HCT116 (cell line): ENCODE measurements at regions not wholly inside any gene's neighbourhood (a gene's known extent, or its start where the extent isn't known, plus 50 kb on each side); places are given as distances from the start of the nearest gene placed in this dataset.

Experiments used
- ATAC-seq: fragments of 200-7000 bp; cut with Tn5 transposase; 2 replicates; pipeline ENCODE4 v1.9.1; 2020; ENCODE audit warnings: mild to moderate bottlenecking, moderate library complexity
- BruUV-seq: library from RNA; stranded (reverse); fragments of 400-500 nt; replicated peaks from 2 replicates; lab custom pipeline; 2021; lab: Mats Ljungman, UMichigan
- CTCF ChIA-PET: fragments of 300-600 bp; sonication (Branson Sonifier 250); formaldehyde crosslinking; loops from one replicate; lab custom pipeline; 2021; ENCODE audit warnings: antibody characterized with exemption; lab: Charles Lee
- POLR2A ChIA-PET: fragments of 300-600, 350-600 bp; sonication (Branson Sonifier 250); formaldehyde crosslinking; loops from one replicate; lab custom pipeline; 2021; ENCODE audit warnings: antibody characterized with exemption; lab: Charles Lee
- RAD21 ChIA-PET, 2 experiments: fragments of 300-600 bp; sonication (Branson Sonifier 250); formaldehyde crosslinking; loops; one replicate each; lab custom pipeline; 2023; ENCODE audit warnings: low total read pairs in 2 of 2; ENCODE audit not compliant: uncharacterized antibody in 2 of 2, unreplicated experiment in 2 of 2, low non-redundant PET in 1 of 2; lab: Charles Lee
- DNase-seq: peaks from one replicate; pipeline ENCODE4 v3.0.0-alpha.2; 2010; ENCODE audit warnings: low read depth, low spot score
- H2AFZ ChIP-seq: fragments of 200-600 bp; shearing (Covaris generic), sonication (generic); 2 replicates; pipeline ENCODE4 v1.6.1; 2017; ENCODE audit warnings: low read depth, mixed run types, mixed read lengths, antibody characterized with exemption, low read length; ENCODE audit not compliant: poor library complexity, severe bottlenecking
- H3K27ac ChIP-seq: 2 replicates; pipeline ENCODE4 v1.5.1; 2012; ENCODE audit warnings: low read depth, low read length
- H3K27me3 ChIP-seq: fragments of 200-600 bp; sonication (generic); 2 replicates; pipeline ENCODE4 v1.6.1; 2016; ENCODE audit warnings: mixed run types, low read length, mixed read lengths; ENCODE audit not compliant: insufficient read depth
- H3K36me3 ChIP-seq, 2 experiments: fragments of 200-500 bp in 1 of 2; fragments of 200-600 bp in 1 of 2; sonication (Bioruptor generic) in 1 of 2; sonication (generic) in 1 of 2; 2 replicates each; pipeline versions ENCODE4 v1.5.1 to v1.6.1; 2014 to 2016; ENCODE audit warnings: low read length in 2 of 2, inconsistent platforms in 1 of 2, mixed read lengths in 1 of 2, mixed run types in 1 of 2; ENCODE audit not compliant: insufficient read depth in 2 of 2, control insufficient read depth in 1 of 2
- H3K4me1 ChIP-seq, 2 experiments: fragments of 200-600 bp in 1 of 2; sonication (generic) in 1 of 2; 2 replicates each; pipeline versions ENCODE4 v1.5.1 to v1.6.1; 2012 to 2017; ENCODE audit warnings: low read length in 2 of 2, inconsistent platforms in 1 of 2, mild to moderate bottlenecking in 1 of 2, mixed read lengths in 1 of 2, mixed run types in 1 of 2, moderate library complexity in 1 of 2; ENCODE audit not compliant: insufficient read depth in 2 of 2, control insufficient read depth in 1 of 2
- H3K4me2 ChIP-seq: fragments of 200-600 bp; sonication (generic); 2 replicates; pipeline ENCODE4 v1.6.1; 2017; ENCODE audit warnings: mixed run types, low read length, mixed read lengths
- H3K4me3 ChIP-seq, 2 experiments: fragments of 200-600 bp in 1 of 2; sonication (generic) in 1 of 2; replicated peaks in 1 of 2; 2 replicates each; pipeline ENCODE4 v1.5.1; 2011 to 2016; ENCODE audit warnings: low read length in 2 of 2, control low read depth in 1 of 2, low read depth in 1 of 2, mild to moderate bottlenecking in 1 of 2, mixed read lengths in 1 of 2, mixed run types in 1 of 2
- H3K79me2 ChIP-seq: fragments of 200-600 bp; sonication (generic); 2 replicates; pipeline ENCODE4 v1.6.1; 2017; ENCODE audit warnings: mild to moderate bottlenecking, mixed run types, low read length, moderate library complexity, mixed read lengths; ENCODE audit not compliant: insufficient read depth
- H3K9ac ChIP-seq: fragments of 200-600 bp; sonication (generic); 2 replicates; pipeline ENCODE4 v1.6.1; 2016; ENCODE audit warnings: low read length, mixed read lengths
- H3K9me2 ChIP-seq: fragments of 200-600 bp; sonication (generic), shearing (Covaris generic); 2 replicates; pipeline ENCODE4 v1.6.1; 2017; ENCODE audit warnings: mixed run types, mild to moderate bottlenecking, moderate library complexity; ENCODE audit not compliant: insufficient read depth
- H3K9me3 ChIP-seq, 2 experiments: fragments of 200-500 bp in 1 of 2; fragments of 200-600 bp in 1 of 2; sonication (Bioruptor generic) in 1 of 2; sonication (generic) in 1 of 2; 2 replicates each; pipeline ENCODE4 v1.6.1; 2014 to 2017; ENCODE audit warnings: low read length in 2 of 2, mixed read lengths in 2 of 2, inconsistent platforms in 1 of 2, low read depth in 1 of 2, mild to moderate bottlenecking in 1 of 2, mixed run types in 1 of 2, moderate library complexity in 1 of 2; ENCODE audit not compliant: control insufficient read depth in 1 of 2, insufficient read depth in 1 of 2
- H4K20me1 ChIP-seq: fragments of 200-600 bp; sonication (generic), shearing (Covaris generic); 2 replicates; pipeline ENCODE4 v1.6.1; 2017; ENCODE audit warnings: mixed run types, mild to moderate bottlenecking, moderate library complexity; ENCODE audit not compliant: insufficient read depth
- CBX3 ChIP-seq: IDR thresholded peaks from 2 replicates; pipeline ENCODE4 v1.6.1; 2012; ENCODE audit warnings: low read depth
- CEBPB ChIP-seq: IDR thresholded peaks from 2 replicates; pipeline ENCODE4 v1.6.1; 2012; ENCODE audit warnings: low read depth
- EGR1 ChIP-seq: IDR thresholded peaks from 2 replicates; pipeline ENCODE4 v1.6.1; 2012; ENCODE audit warnings: low read depth
- ELF1 ChIP-seq: IDR thresholded peaks from 2 replicates; pipeline ENCODE4 v1.6.1; 2012; ENCODE audit warnings: low read depth, borderline replicate concordance
- EZH2 ChIP-seq: fragments of 200-600 bp; sonication (generic); IDR thresholded peaks from 2 replicates; pipeline ENCODE4 v1.6.1; 2017; ENCODE audit warnings: antibody characterized with exemption, mixed run types
- EZH2phosphoT487 ChIP-seq: fragments of 200-600 bp; IDR thresholded peaks from 2 replicates; pipeline ENCODE4 v1.6.1; 2018; ENCODE audit warnings: antibody characterized with exemption, borderline replicate concordance
- JUND ChIP-seq: IDR thresholded peaks from 2 replicates; pipeline ENCODE4 v1.6.1; 2012
- MAX ChIP-seq: IDR thresholded peaks from 2 replicates; pipeline ENCODE4 v1.6.1; 2012
- POLR2AphosphoS5 ChIP-seq: IDR thresholded peaks from 2 replicates; pipeline ENCODE4 v1.6.1; 2011; ENCODE audit warnings: mild to moderate bottlenecking, low read depth, low read length, moderate library complexity
- RAD21 ChIP-seq: IDR thresholded peaks from 2 replicates; pipeline ENCODE4 v1.6.1; 2012; ENCODE audit warnings: low read depth, mild to moderate bottlenecking
- SP1 ChIP-seq: IDR thresholded peaks from 2 replicates; pipeline ENCODE4 v1.6.1; 2012; ENCODE audit warnings: low read depth
- SRF ChIP-seq: IDR thresholded peaks from 2 replicates; pipeline ENCODE4 v1.6.1; 2012; ENCODE audit warnings: low read depth
- TCF7L2 ChIP-seq: IDR thresholded peaks from 2 replicates; pipeline ENCODE4 v1.7.0; 2011; ENCODE audit warnings: borderline replicate concordance, inconsistent platforms; ENCODE audit not compliant: insufficient read depth, insufficient read length; ENCODE audit errors: extremely low read depth
- YY1 ChIP-seq: IDR thresholded peaks from 2 replicates; pipeline ENCODE4 v1.6.1; 2011; ENCODE audit warnings: low read length, low read depth, moderate library complexity, mild to moderate bottlenecking; ENCODE audit not compliant: insufficient replicate concordance; ENCODE audit errors: extremely low read depth
- ZBTB33 ChIP-seq: IDR thresholded peaks from 2 replicates; pipeline ENCODE4 v1.6.1; 2011; ENCODE audit warnings: mild to moderate bottlenecking, low read length, moderate library complexity; ENCODE audit not compliant: insufficient replicate concordance; ENCODE audit errors: extremely low read depth
- intact Hi-C: fragments of 100-400 bp; cut with micrococcal nuclease; formaldehyde crosslinking; loops from 2 replicates; pipeline ENCODE4 v1.10.0; 2022
- TF ChIP-seq, protein P1 (sequence below): IDR thresholded peaks from 2 replicates; pipeline ENCODE4 v1.6.1; 2012
- TF ChIP-seq, protein P2 (sequence below), 3 experiments: fragments of 200-600 bp in 1 of 3; sonication (generic) in 1 of 3; IDR thresholded peaks in 2 of 3; conservative IDR thresholded peaks in 1 of 3; 2 replicates each; pipeline ENCODE4 v1.5.1; 2012 to 2017; ENCODE audit warnings: low read depth in 2 of 3, low read length in 2 of 3, antibody characterized with exemption in 1 of 3, borderline replicate concordance in 1 of 3, control low read depth in 1 of 3, mild to moderate bottlenecking in 1 of 3, mixed read lengths in 1 of 3, mixed run types in 1 of 3, moderate library complexity in 1 of 3; ENCODE audit not compliant: insufficient read depth in 1 of 3

DNA sequence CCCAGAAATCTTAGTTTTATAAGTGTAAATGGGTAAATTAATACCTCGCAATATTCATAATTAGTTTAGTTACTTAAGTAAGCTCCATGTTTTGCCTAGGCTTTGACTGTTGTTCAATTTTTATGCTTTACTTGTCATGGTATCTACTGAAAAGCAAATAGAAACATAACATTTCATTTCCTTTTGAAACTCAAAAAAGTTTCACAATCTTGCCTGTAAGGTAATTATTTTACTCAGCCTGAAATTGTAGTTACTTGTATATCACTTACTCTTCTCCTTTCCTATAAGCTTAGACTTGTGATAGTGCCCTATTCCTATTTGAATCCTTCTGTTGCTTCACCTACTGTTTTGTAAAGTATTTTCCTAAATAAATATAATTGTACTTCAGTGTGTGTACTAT, 914.4 kb upstream of the COX7C start:
- ATAC-seq: no peak
- BruUV-seq: no TSS peak

More for the DNA sequence above, 914.4 kb upstream of the COX7C start:
- no peak overlapping the region for H3K4me2 ChIP-seq
- no peak for DNase-seq
- H3K9ac ChIP-seq: no peak overlapping the region
- H3K27me3 ChIP-seq: no peaks in the 10 kb centered on the region
- no peaks in the 10 kb centered on the region for H3K36me3 ChIP-seq
- H2AFZ ChIP-seq: no peak overlapping the region
- no peaks in the 10 kb centered on the region for H4K20me1 ChIP-seq
- no peak overlapping the region for H3K27ac ChIP-seq
- RAD21 ChIA-PET: no interaction called here
- no peaks in the 10 kb centered on the region for H3K79me2 ChIP-seq
- TF ChIP-seq EZH2 (no peak), ZBTB33 (no peak), YY1 (no peak), POLR2AphosphoS5 (no peak), TCF7L2 (no peak), MAX (no peak), EZH2phosphoT487 (no peak), CBX3 (no peak), CEBPB (no peak), SP1 (no peak), RAD21 (no peak), ELF1 (no peak), EGR1 (no peak), JUND (no peak), SRF (no peak)
- TF ChIP-seq, protein P1, sequence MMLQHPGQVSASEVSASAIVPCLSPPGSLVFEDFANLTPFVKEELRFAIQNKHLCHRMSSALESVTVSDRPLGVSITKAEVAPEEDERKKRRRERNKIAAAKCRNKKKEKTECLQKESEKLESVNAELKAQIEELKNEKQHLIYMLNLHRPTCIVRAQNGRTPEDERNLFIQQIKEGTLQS: no peak
- TF ChIP-seq, protein P2, sequence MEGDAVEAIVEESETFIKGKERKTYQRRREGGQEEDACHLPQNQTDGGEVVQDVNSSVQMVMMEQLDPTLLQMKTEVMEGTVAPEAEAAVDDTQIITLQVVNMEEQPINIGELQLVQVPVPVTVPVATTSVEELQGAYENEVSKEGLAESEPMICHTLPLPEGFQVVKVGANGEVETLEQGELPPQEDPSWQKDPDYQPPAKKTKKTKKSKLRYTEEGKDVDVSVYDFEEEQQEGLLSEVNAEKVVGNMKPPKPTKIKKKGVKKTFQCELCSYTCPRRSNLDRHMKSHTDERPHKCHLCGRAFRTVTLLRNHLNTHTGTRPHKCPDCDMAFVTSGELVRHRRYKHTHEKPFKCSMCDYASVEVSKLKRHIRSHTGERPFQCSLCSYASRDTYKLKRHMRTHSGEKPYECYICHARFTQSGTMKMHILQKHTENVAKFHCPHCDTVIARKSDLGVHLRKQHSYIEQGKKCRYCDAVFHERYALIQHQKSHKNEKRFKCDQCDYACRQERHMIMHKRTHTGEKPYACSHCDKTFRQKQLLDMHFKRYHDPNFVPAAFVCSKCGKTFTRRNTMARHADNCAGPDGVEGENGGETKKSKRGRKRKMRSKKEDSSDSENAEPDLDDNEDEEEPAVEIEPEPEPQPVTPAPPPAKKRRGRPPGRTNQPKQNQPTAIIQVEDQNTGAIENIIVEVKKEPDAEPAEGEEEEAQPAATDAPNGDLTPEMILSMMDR (IDR thresholded peaks at IDR 0.05 in 2 of 3, conservative IDR thresholded peaks at IDR 0.05 in 1 of 3; ENCODE audit: borderline replicate concordance in 1 of 3, insufficient read depth in 1 of 3, low read depth in 2 of 3, low read length in 2 of 3): no peak
- TF ChIP-seq, all 23 proteins: peak for 0
- Histone ChIP-seq H3K9me2 (peaks cover 4% of the 10 kb centered on the region; the same call in 1 of the 2 replicates), H3K9me3 (no peaks in the 10 kb centered on the region), H3K4me1 (no peaks in the 10 kb centered on the region), H3K4me3 (no peak overlapping the region)
- ChIA-PET CTCF (no interaction called here), POLR2A (no interaction called here)
- intact Hi-C loops: no loop called here
